T follicular helper cell (primary cell): ENCODE measurements at regions not wholly inside any gene's neighbourhood (a gene's known extent, or its start where the extent isn't known, plus 50 kb on each side); places are given as distances from the start of the nearest gene placed in this dataset.

Source experiments
- DNase-seq: peaks from one replicate; pipeline ENCODE4 v3.0.0-alpha.2; 2020; ENCODE audit warnings: low read depth

- DNase-seq = no peak
Measured at GRCh38 chr15:91670108-91670507, 183.4 kb upstream of the SLCO3A1 start.

GRCh38 chr15:91678003-91678402 is 175.5 kb upstream of the SLCO3A1 start:
- DNase-seq = no peak

- no peak for DNase-seq
Measured at GRCh38 chr15:91679447-91679846, 174.1 kb upstream of the SLCO3A1 start.

- DNase-seq = no peak
Measured at GRCh38 chr15:91685436-91685835, 168.1 kb upstream of the SLCO3A1 start.

GRCh38 chr15:91688811-91689210 is 164.7 kb upstream of the SLCO3A1 start:
- DNase-seq = no peak

- DNase-seq = no peak
Measured at GRCh38 chr15:91689377-91689776, 164.1 kb upstream of the SLCO3A1 start.

- DNase-seq = no peak
Measured at GRCh38 chr15:91692596-91692995, 160.9 kb upstream of the SLCO3A1 start.

- DNase-seq = no peak
Measured at GRCh38 chr15:91694131-91694830, 159.2 kb upstream of the SLCO3A1 start.

GRCh38 chr15:91694831-91695210 is 158.7 kb upstream of the SLCO3A1 start:
- no peak for DNase-seq

- DNase-seq = no peak
Measured at GRCh38 chr15:91695799-91696198, 157.7 kb upstream of the SLCO3A1 start.

- DNase-seq = no peak
Measured at GRCh38 chr15:91696981-91697380, 156.5 kb upstream of the SLCO3A1 start.

GRCh38 chr15:91698241-91698640 is 155.3 kb upstream of the SLCO3A1 start:
- no peak for DNase-seq

- DNase-seq = no peak
Measured at GRCh38 chr15:91699741-91700140, 153.8 kb upstream of the SLCO3A1 start.

GRCh38 chr15:91703274-91703673 is 150.2 kb upstream of the SLCO3A1 start:
- no peak for DNase-seq

- DNase-seq = no peak
Measured at GRCh38 chr15:91704343-91704742, 149.2 kb upstream of the SLCO3A1 start.

GRCh38 chr15:91706322-91707032 is 147.0 kb upstream of the SLCO3A1 start:
- DNase-seq = peak; percentile 63

- no peak for DNase-seq
Measured at GRCh38 chr15:91710080-91710698, 143.3 kb upstream of the SLCO3A1 start.

GRCh38 chr15:91711384-91712033 is 142.0 kb upstream of the SLCO3A1 start:
- DNase-seq = no peak

GRCh38 chr15:91712286-91712685 is 141.2 kb upstream of the SLCO3A1 start:
- no peak for DNase-seq

GRCh38 chr15:91716536-91716935 is 137.0 kb upstream of the SLCO3A1 start:
- DNase-seq = no peak

GRCh38 chr15:91717811-91718210 is 135.7 kb upstream of the SLCO3A1 start:
- DNase-seq = no peak

- no peak for DNase-seq
Measured at GRCh38 chr15:91723959-91724358, 129.5 kb upstream of the SLCO3A1 start.

GRCh38 chr15:91733661-91734060 is 119.8 kb upstream of the SLCO3A1 start:
- no peak for DNase-seq
